ENCODE measurements at regions not wholly inside any gene's neighbourhood (a gene's known extent, or its start where the extent isn't known, plus 50 kb on each side); places are given as distances from the start of the nearest gene placed in this dataset.
"Not testable (repeated sequence)": the region's sequence is repeated elsewhere in the genome, so short reads cannot be mapped to it uniquely, and the experiment has no call there.

GRCh38 chr5:36747794-36748193 is 128.8 kb upstream of the NIPBL start:
- H3K79me2 ChIP-seq (replicated peaks; ENCODE audit: insufficient read depth); H3K27ac ChIP-seq (ENCODE audit: low read depth); H3K4me2 ChIP-seq; H3K27me3 Mint-ChIP-seq (ENCODE audit: insufficient read depth, low read depth, poor library complexity); H3K4me3 ChIP-seq; H3K9me3 Mint-ChIP-seq; H2AFZ ChIP-seq; H3K36me3 ChIP-seq (ENCODE audit: insufficient read depth); H3K36me3 Mint-ChIP-seq (ENCODE audit: low read depth); H4K20me1 ChIP-seq (replicated peaks; ENCODE audit: insufficient read depth); H3F3A ChIP-seq (replicated peaks; ENCODE audit: low read depth); ATAC-seq; DNase-seq (ENCODE audit: low spot score); H3K4me3 Mint-ChIP-seq; H3K27me3 ChIP-seq (ENCODE audit: insufficient read depth); H3K9me2 ChIP-seq (ENCODE audit: insufficient read depth); H3K27ac Mint-ChIP-seq: not testable (repeated sequence)
- H3K4me1 Mint-ChIP-seq: peaks cover 29% of the 10 kb centered on the region
- H3K4me1 ChIP-seq (ENCODE audit: insufficient read depth): peaks cover 26% of the 10 kb centered on the region

- peaks cover 3% of the 10 kb centered on the region; the same call in 1 of the 2 replicates for H3K4me1 ChIP-seq (ENCODE audit: insufficient read depth)
- Mint-ChIP-seq H3K9me3 (peaks cover 2% of the 10 kb centered on the region; the same call in 2 of the 3 replicates), H3K27ac (no peak overlapping the region), H3K4me3 (no peak overlapping the region), H3K27me3 (ENCODE audit: insufficient read depth, low read depth, poor library complexity) (no peaks in the 10 kb centered on the region), H3K36me3 (ENCODE audit: low read depth) (no peaks in the 10 kb centered on the region), H3K4me1 (peaks cover 9% of the 10 kb centered on the region)
- ATAC-seq: peak; percentile 97
- peak; percentile 69 for DNase-seq (ENCODE audit: low spot score)
- H3K36me3 ChIP-seq (ENCODE audit: insufficient read depth): no peaks in the 10 kb centered on the region
- no peak overlapping the region for H3K4me2 ChIP-seq
- H3K27ac ChIP-seq (ENCODE audit: low read depth): no peak overlapping the region
- H3F3A ChIP-seq (replicated peaks; ENCODE audit: low read depth): no peaks in the 10 kb centered on the region
- peak; percentile 54 to 58 for TF ChIP-seq CTCF (conservative IDR thresholded peaks at IDR 0.05; ENCODE audit: low read depth in 2 of 2)
- TF ChIP-seq CREB1 (CRISPR knock-in tag; IDR thresholded peaks at IDR 0.05; ENCODE audit: low read depth): no peak
- no peak overlapping the region for H2AFZ ChIP-seq
- H4K20me1 ChIP-seq (replicated peaks; ENCODE audit: insufficient read depth): no peaks in the 10 kb centered on the region
- no peak overlapping the region for H3K4me3 ChIP-seq
- H3K79me2 ChIP-seq (replicated peaks; ENCODE audit: insufficient read depth): no peaks in the 10 kb centered on the region
- H3K9me2 ChIP-seq (ENCODE audit: insufficient read depth): no peaks in the 10 kb centered on the region
- no peaks in the 10 kb centered on the region for H3K27me3 ChIP-seq (ENCODE audit: insufficient read depth)
Measured at GRCh38 chr5:36751886-36752285, 124.7 kb upstream of the NIPBL start.

- H3K9me3 Mint-ChIP-seq: no peaks in the 10 kb centered on the region
- H3F3A ChIP-seq (replicated peaks; ENCODE audit: low read depth): no peaks in the 10 kb centered on the region
- no peaks in the 10 kb centered on the region for H3K4me1 ChIP-seq (ENCODE audit: insufficient read depth)
- no peaks in the 10 kb centered on the region for H3K9me2 ChIP-seq (ENCODE audit: insufficient read depth)
- no peaks in the 10 kb centered on the region for H3K79me2 ChIP-seq (replicated peaks; ENCODE audit: insufficient read depth)
- no peaks in the 10 kb centered on the region for H4K20me1 ChIP-seq (replicated peaks; ENCODE audit: insufficient read depth)
- no peak overlapping the region for H3K27ac Mint-ChIP-seq
- peaks cover 8% of the 10 kb centered on the region; the same call in 2 of the 3 replicates for H3K4me1 Mint-ChIP-seq
- H3K36me3 Mint-ChIP-seq (ENCODE audit: low read depth): no peaks in the 10 kb centered on the region
- H3K4me3 Mint-ChIP-seq: no peak overlapping the region
- no peak overlapping the region for H3K4me2 ChIP-seq
- DNase-seq (ENCODE audit: low spot score) (no peak), ATAC-seq (no peak)
- H3K27me3 Mint-ChIP-seq (ENCODE audit: insufficient read depth, low read depth, poor library complexity): no peaks in the 10 kb centered on the region
- H3K27ac ChIP-seq (ENCODE audit: low read depth): no peak overlapping the region
- no peak overlapping the region for H3K4me3 ChIP-seq
- no peaks in the 10 kb centered on the region for H3K27me3 ChIP-seq (ENCODE audit: insufficient read depth)
- H2AFZ ChIP-seq: peak overlapping the region; percentile 28; the same call in 1 of the 2 replicates
- H3K36me3 ChIP-seq (ENCODE audit: insufficient read depth): no peaks in the 10 kb centered on the region
- no peak for TF ChIP-seq ZNF331 (CRISPR knock-in tag; IDR thresholded peaks at IDR 0.05; ENCODE audit: low read depth)
- TF ChIP-seq REST (IDR thresholded peaks at IDR 0.05; ENCODE audit: unreplicated experiment): no peak
- no peak for TF ChIP-seq ETS1 (IDR thresholded peaks at IDR 0.05)
- no peak for TF ChIP-seq NANOG (IDR thresholded peaks at IDR 0.05; ENCODE audit: borderline replicate concordance)
- no peak for TF ChIP-seq JUNB (IDR thresholded peaks at IDR 0.05; ENCODE audit: unreplicated experiment)
- TF ChIP-seq CREB1 (CRISPR knock-in tag; IDR thresholded peaks at IDR 0.05; ENCODE audit: low read depth): no peak
- no peak for TF ChIP-seq EZH2phosphoT487 (IDR thresholded peaks at IDR 0.05; ENCODE audit: unreplicated experiment)
- TF ChIP-seq POLR2AphosphoS5 (IDR thresholded peaks at IDR 0.05; ENCODE audit: low read depth): no peak
Measured at GRCh38 chr5:36755342-36755741, 121.2 kb upstream of the NIPBL start.
